Astrocyte (in vitro differentiated cells and primary cell): ENCODE measurements at regions not wholly inside any gene's neighbourhood (a gene's known extent, or its start where the extent isn't known, plus 50 kb on each side); places are given as distances from the start of the nearest gene placed in this dataset.

Experiments used
- DNase-seq: peaks from one replicate; pipeline ENCODE4 v3.0.0-alpha.2; 2010; ENCODE audit warnings: low read depth
- FAIRE-seq: peaks from 2 replicates; lab custom pipeline; 2011; peaks lifted over from hg19 to GRCh38; lab: Jason Lieb, UNC
- H2AFZ ChIP-seq: 2 replicates; pipeline ENCODE4 v1.6.0; 2012; ENCODE audit warnings: low read depth, low read length, inconsistent platforms
- H3K27ac ChIP-seq: 2 replicates; pipeline ENCODE4 v1.5.1; 2011; ENCODE audit warnings: low read depth, low read length, inconsistent platforms
- H3K27me3 ChIP-seq: 2 replicates; pipeline ENCODE4 v1.6.0; 2011; ENCODE audit warnings: low read length, inconsistent platforms; ENCODE audit not compliant: insufficient read depth
- H3K36me3 ChIP-seq: 2 replicates; pipeline ENCODE4 v1.5.1; 2011; ENCODE audit warnings: low read length, inconsistent platforms; ENCODE audit not compliant: insufficient read depth
- H3K4me1 ChIP-seq: 2 replicates; pipeline ENCODE4 v1.5.1; 2011; ENCODE audit warnings: low read length, inconsistent platforms; ENCODE audit not compliant: insufficient read depth
- H3K4me2 ChIP-seq: 2 replicates; pipeline ENCODE4 v1.6.0; 2012; ENCODE audit warnings: low read length, inconsistent platforms
- H3K4me3 ChIP-seq: 2 replicates; pipeline ENCODE4 v1.5.1; 2011; ENCODE audit warnings: low read depth, mild to moderate bottlenecking, low read length, inconsistent platforms; ENCODE audit not compliant: insufficient read depth
- H3K79me2 ChIP-seq: 2 replicates; pipeline ENCODE4 v1.6.0; 2012; ENCODE audit warnings: mild to moderate bottlenecking, low read length, inconsistent platforms; ENCODE audit not compliant: insufficient read depth
- H3K9ac ChIP-seq: 2 replicates; pipeline ENCODE4 v1.6.0; 2012; ENCODE audit warnings: mild to moderate bottlenecking, low read length, inconsistent platforms
- H3K9me3 ChIP-seq: 2 replicates; pipeline ENCODE4 v1.5.1; 2012; ENCODE audit warnings: low read depth, mild to moderate bottlenecking, low read length, inconsistent platforms; ENCODE audit not compliant: insufficient read depth
- H4K20me1 ChIP-seq: 2 replicates; pipeline ENCODE4 v1.6.0; 2012; ENCODE audit warnings: low read length, inconsistent platforms; ENCODE audit not compliant: insufficient read depth
- H3K27ac Mint-ChIP-seq: one replicate; pipeline ENCODE4 v1.8.0; 2021; ENCODE audit warnings: mild to moderate bottlenecking, mixed read lengths; ENCODE audit not compliant: unreplicated experiment
- H3K27me3 Mint-ChIP-seq: one replicate; pipeline ENCODE4 v1.8.0; 2021; ENCODE audit warnings: low read depth, mixed read lengths; ENCODE audit not compliant: unreplicated experiment
- H3K36me3 Mint-ChIP-seq: one replicate; pipeline ENCODE4 v1.8.0; 2021; ENCODE audit warnings: low read depth, mixed read lengths; ENCODE audit not compliant: unreplicated experiment
- H3K4me1 Mint-ChIP-seq: one replicate; pipeline ENCODE4 v1.8.0; 2021; ENCODE audit warnings: low read depth, mixed read lengths; ENCODE audit not compliant: unreplicated experiment
- H3K4me3 Mint-ChIP-seq: one replicate; pipeline ENCODE4 v1.8.0; 2021; ENCODE audit warnings: mild to moderate bottlenecking, moderate library complexity, mixed read lengths; ENCODE audit not compliant: unreplicated experiment
- H3K9me3 Mint-ChIP-seq: one replicate; pipeline ENCODE4 v1.8.0; 2021; ENCODE audit warnings: mild to moderate bottlenecking, mixed read lengths; ENCODE audit not compliant: unreplicated experiment
- EZH2 ChIP-seq: IDR thresholded peaks from 2 replicates; pipeline ENCODE4 v1.6.1; 2012; ENCODE audit warnings: mild to moderate bottlenecking, low read length, inconsistent platforms; ENCODE audit not compliant: insufficient read depth
- TF ChIP-seq, protein P1 (sequence below): IDR thresholded peaks from 2 replicates; pipeline ENCODE4 v1.5.1; 2011; ENCODE audit warnings: low read depth, mild to moderate bottlenecking, inconsistent platforms, low read length, moderate library complexity; ENCODE audit not compliant: insufficient read depth

DNA sequence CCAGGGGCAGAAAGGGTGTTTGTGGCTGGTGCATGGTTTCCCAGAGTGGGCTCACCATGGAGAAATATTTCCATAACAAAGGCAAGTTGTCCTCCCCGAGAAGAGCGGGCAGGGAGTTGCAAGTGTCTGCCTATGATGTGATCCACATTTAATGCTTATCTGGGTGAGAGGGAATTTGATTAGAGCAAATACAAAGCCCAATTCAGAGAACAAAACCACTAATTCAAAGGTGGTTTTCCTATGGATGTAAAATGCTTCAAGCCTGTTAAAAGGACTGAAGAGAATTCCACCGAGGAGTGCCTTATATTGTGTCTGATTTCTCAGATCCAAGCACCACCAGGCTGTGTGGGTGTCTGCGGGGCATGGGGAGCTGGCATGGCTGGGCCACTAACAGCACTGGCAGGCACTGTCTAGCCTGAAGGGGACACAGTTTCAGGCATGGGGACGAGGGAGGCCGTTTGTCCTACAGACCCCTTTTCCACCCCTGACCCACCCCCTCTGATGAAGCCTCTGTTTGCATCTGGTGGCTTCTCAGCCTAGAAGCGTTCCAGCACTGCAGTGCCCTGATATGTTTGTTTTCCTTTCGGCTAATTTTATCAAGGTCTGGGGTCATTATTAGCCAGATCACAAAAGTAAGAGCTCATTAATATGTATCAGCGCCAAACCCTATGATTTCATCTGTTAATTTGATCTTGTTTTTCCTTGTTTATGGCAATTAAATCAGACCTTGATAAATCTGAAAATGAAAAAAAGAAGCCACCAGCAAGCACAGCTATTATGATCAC, 357.3 kb downstream of the HRH4 start:
- H3K4me2 ChIP-seq: no peak overlapping the region
- FAIRE-seq: no peak
- no peak overlapping the region for H3K9ac ChIP-seq
- no peak for TF ChIP-seq EZH2
- TF ChIP-seq, protein P1, sequence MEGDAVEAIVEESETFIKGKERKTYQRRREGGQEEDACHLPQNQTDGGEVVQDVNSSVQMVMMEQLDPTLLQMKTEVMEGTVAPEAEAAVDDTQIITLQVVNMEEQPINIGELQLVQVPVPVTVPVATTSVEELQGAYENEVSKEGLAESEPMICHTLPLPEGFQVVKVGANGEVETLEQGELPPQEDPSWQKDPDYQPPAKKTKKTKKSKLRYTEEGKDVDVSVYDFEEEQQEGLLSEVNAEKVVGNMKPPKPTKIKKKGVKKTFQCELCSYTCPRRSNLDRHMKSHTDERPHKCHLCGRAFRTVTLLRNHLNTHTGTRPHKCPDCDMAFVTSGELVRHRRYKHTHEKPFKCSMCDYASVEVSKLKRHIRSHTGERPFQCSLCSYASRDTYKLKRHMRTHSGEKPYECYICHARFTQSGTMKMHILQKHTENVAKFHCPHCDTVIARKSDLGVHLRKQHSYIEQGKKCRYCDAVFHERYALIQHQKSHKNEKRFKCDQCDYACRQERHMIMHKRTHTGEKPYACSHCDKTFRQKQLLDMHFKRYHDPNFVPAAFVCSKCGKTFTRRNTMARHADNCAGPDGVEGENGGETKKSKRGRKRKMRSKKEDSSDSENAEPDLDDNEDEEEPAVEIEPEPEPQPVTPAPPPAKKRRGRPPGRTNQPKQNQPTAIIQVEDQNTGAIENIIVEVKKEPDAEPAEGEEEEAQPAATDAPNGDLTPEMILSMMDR: no peak
- H3K79me2 ChIP-seq: no peaks in the 10 kb centered on the region
- no peak overlapping the region for H3K4me3 Mint-ChIP-seq
- DNase-seq: no peak
- no peak overlapping the region for H3K4me3 ChIP-seq
- no peaks in the 10 kb centered on the region for H3K9me3 ChIP-seq
- no peaks in the 10 kb centered on the region for H4K20me1 ChIP-seq
- H3K36me3 Mint-ChIP-seq: no peaks in the 10 kb centered on the region
- H3K27ac ChIP-seq: no peak overlapping the region
- H3K36me3 ChIP-seq: no peaks in the 10 kb centered on the region
- peaks cover 5% of the 10 kb centered on the region for H3K27me3 Mint-ChIP-seq
- no peaks in the 10 kb centered on the region for H3K4me1 ChIP-seq
- peak overlapping the region; percentile 16 for H2AFZ ChIP-seq
- peaks cover 5% of the 10 kb centered on the region for H3K4me1 Mint-ChIP-seq
- H3K9me3 Mint-ChIP-seq: no peaks in the 10 kb centered on the region
- H3K27ac Mint-ChIP-seq: no peak overlapping the region
- no peaks in the 10 kb centered on the region for H3K27me3 ChIP-seq

DNA sequence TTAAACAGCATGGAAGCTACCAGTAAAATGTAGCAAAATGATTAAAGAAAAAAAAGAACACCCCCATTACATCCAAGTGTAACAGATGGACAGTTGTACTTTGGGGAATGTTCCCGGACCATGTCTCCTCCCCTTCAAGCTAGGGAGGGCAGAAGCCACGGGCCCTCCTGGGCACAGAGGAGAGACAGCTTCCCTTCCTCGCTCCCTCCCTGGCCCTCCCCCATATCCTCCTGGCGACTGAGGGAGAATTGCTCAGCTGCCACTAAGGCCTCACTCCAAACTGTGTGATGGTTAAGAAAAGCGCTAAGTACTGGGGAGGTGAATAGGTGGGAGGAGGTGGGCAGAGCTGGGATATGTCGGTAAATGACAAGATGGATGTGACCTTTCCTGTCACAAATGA, 358.0 kb downstream of the HRH4 start:
- H3K4me1 ChIP-seq: no peaks in the 10 kb centered on the region
- H3K27ac ChIP-seq: no peak overlapping the region
- peaks cover 5% of the 10 kb centered on the region for H3K4me1 Mint-ChIP-seq
- no peaks in the 10 kb centered on the region for H3K36me3 ChIP-seq
- no peaks in the 10 kb centered on the region for H3K79me2 ChIP-seq
- no peaks in the 10 kb centered on the region for H3K36me3 Mint-ChIP-seq
- FAIRE-seq (no peak), DNase-seq (no peak)
- TF ChIP-seq EZH2: no peak
- TF ChIP-seq, protein P1: no peak
- H3K27me3 Mint-ChIP-seq: peaks cover 5% of the 10 kb centered on the region
- no peaks in the 10 kb centered on the region for H4K20me1 ChIP-seq
- no peak overlapping the region for H3K4me3 ChIP-seq
- no peak overlapping the region for H3K27ac Mint-ChIP-seq
- no peak overlapping the region for H3K9ac ChIP-seq
- no peaks in the 10 kb centered on the region for H3K9me3 Mint-ChIP-seq
- no peak overlapping the region for H2AFZ ChIP-seq
- H3K27me3 ChIP-seq: no peaks in the 10 kb centered on the region
- no peak overlapping the region for H3K4me2 ChIP-seq
- no peaks in the 10 kb centered on the region for H3K9me3 ChIP-seq
- no peak overlapping the region for H3K4me3 Mint-ChIP-seq
